SK-N-SH (cell line): ENCODE measurements at regions not wholly inside any gene's neighbourhood (a gene's known extent, or its start where the extent isn't known, plus 50 kb on each side); places are given as distances from the start of the nearest gene placed in this dataset.

ENCODE experiments used
- CTCF ChIA-PET: fragments of 300-600, 350-600 bp; formaldehyde crosslinking; extraction: SDS; loops from one replicate; lab custom pipeline; 2021; lab: Yijun Ruan, JAX
- POLR2A ChIA-PET: fragments of 350-600 bp; sonication (Branson Sonifier 250); formaldehyde crosslinking; extraction: SDS; loops from one replicate; lab custom pipeline; 2020; ENCODE audit warnings: antibody characterized with exemption, inconsistent platforms; lab: Yijun Ruan, JAX
- DNase-seq: peaks from one replicate; pipeline ENCODE4 v3.0.0; 2012
- H2AFZ ChIP-seq: fragments of 200-600 bp; sonication (generic); 2 replicates; pipeline ENCODE4 v1.8.1; 2016; ENCODE audit warnings: antibody characterized with exemption, mild to moderate bottlenecking, low read depth
- H3F3A ChIP-seq: fragments of 200-600 bp; sonication (generic); replicated peaks from 2 replicates; pipeline ENCODE3; 2016; ENCODE audit warnings: antibody characterized with exemption, mild to moderate bottlenecking; ENCODE audit not compliant: insufficient read depth
- H3K27ac ChIP-seq, 2 experiments: fragments of 200-500 bp in 1 of 2; fragments of 200-600 bp in 1 of 2; sonication (Bioruptor generic) in 1 of 2; sonication (generic), shearing (Covaris generic) in 1 of 2; 2 replicates each; pipeline versions ENCODE4 v1.5.1 to v1.6.1; 2014 to 2016; ENCODE audit warnings: low read depth in 2 of 2, inconsistent platforms in 1 of 2, low read length in 1 of 2, mild to moderate bottlenecking in 1 of 2, mixed read lengths in 1 of 2
- H3K27me3 ChIP-seq: fragments of 200-600 bp; sonication (generic), shearing (Covaris generic); 2 replicates; pipeline ENCODE4 v1.6.1; 2016; ENCODE audit warnings: mixed run types; ENCODE audit not compliant: insufficient read depth
- H3K36me3 ChIP-seq, 2 experiments: fragments of 200-500 bp in 1 of 2; fragments of 200-600 bp in 1 of 2; sonication (Bioruptor generic) in 1 of 2; sonication (generic) in 1 of 2; replicated peaks in 1 of 2; 2 replicates each; pipeline versions ENCODE3 to v1.5.1; 2014 to 2016; ENCODE audit warnings: low read length in 1 of 2, mild to moderate bottlenecking in 1 of 2; ENCODE audit not compliant: insufficient read depth in 2 of 2, control insufficient read depth in 1 of 2
- H3K4me1 ChIP-seq, 2 experiments: fragments of 200-500 bp in 1 of 2; fragments of 200-600 bp in 1 of 2; sonication (Bioruptor generic) in 1 of 2; sonication (generic), shearing (Covaris generic) in 1 of 2; 2 replicates each; pipeline versions ENCODE4 v1.5.1 to v1.6.1; 2014 to 2016; ENCODE audit warnings: low read depth in 1 of 2, low read length in 1 of 2, mixed run types in 1 of 2; ENCODE audit not compliant: insufficient read depth in 2 of 2, control insufficient read depth in 1 of 2
- H3K4me2 ChIP-seq: fragments of 200-600 bp; sonication (generic), shearing (Covaris generic); 2 replicates; pipeline ENCODE4 v1.6.1; 2017; ENCODE audit warnings: mixed run types
- H3K4me3 ChIP-seq, 2 experiments: fragments of 200-500 bp in 1 of 2; fragments of 200-600 bp in 1 of 2; sonication (Bioruptor generic) in 1 of 2; sonication (generic), shearing (Covaris generic) in 1 of 2; 2 replicates each; pipeline versions ENCODE4 v1.5.1 to v1.8.1; 2014 to 2016; ENCODE audit warnings: low read depth in 2 of 2, inconsistent platforms in 1 of 2, low read length in 1 of 2, mild to moderate bottlenecking in 1 of 2, mixed read lengths in 1 of 2, moderate library complexity in 1 of 2
- H3K79me2 ChIP-seq: fragments of 200-600 bp; sonication (generic); 2 replicates; pipeline ENCODE4 v1.8.1; 2017; ENCODE audit warnings: mild to moderate bottlenecking; ENCODE audit not compliant: insufficient read depth
- H3K9ac ChIP-seq: fragments of 200-600 bp; sonication (generic); 2 replicates; pipeline ENCODE4 v1.6.1; 2017; ENCODE audit warnings: mixed run types
- H3K9me2 ChIP-seq: fragments of 200-600 bp; sonication (generic); 2 replicates; pipeline ENCODE4 v1.6.1; 2017; ENCODE audit warnings: mixed run types
- H3K9me3 ChIP-seq: fragments of 200-600 bp; sonication (generic); 2 replicates; pipeline ENCODE4 v1.6.1; 2017; ENCODE audit warnings: mixed run types, mild to moderate bottlenecking, moderate library complexity
- H4K20me1 ChIP-seq: fragments of 200-600 bp; sonication (generic); 2 replicates; pipeline ENCODE4 v1.6.1; 2017; ENCODE audit warnings: mild to moderate bottlenecking, mixed run types; ENCODE audit not compliant: insufficient read depth
- EP300 ChIP-seq, 2 experiments: IDR thresholded peaks; 2 replicates each; pipeline versions ENCODE4 v1.4.0 to v1.6.1; 2012; ENCODE audit warnings: borderline replicate concordance in 1 of 2, low read depth in 1 of 2, low read length in 1 of 2
- EZH2phosphoT487 ChIP-seq: fragments of 200-600 bp; sonication (generic); IDR thresholded peaks from 2 replicates; pipeline ENCODE4 v1.6.1; 2017; ENCODE audit warnings: low read depth, mixed run types, mild to moderate bottlenecking, antibody characterized with exemption, moderate library complexity, borderline replicate concordance
- GABPA ChIP-seq: IDR thresholded peaks from 2 replicates; pipeline ENCODE4 v1.4.0; 2012; ENCODE audit warnings: low read depth, mild to moderate bottlenecking
- IRF3 ChIP-seq: fragments of 150-350 bp; IDR thresholded peaks from 2 replicates; pipeline ENCODE4 v1.6.1; 2016; ENCODE audit warnings: mild to moderate bottlenecking, low read depth, low read length
- JUND ChIP-seq: IDR thresholded peaks from 2 replicates; pipeline ENCODE4 v1.4.0; 2012
- MAX ChIP-seq: IDR thresholded peaks from 2 replicates; pipeline ENCODE4 v1.4.0; 2012; ENCODE audit warnings: low read depth
- NFIC ChIP-seq: IDR thresholded peaks from 2 replicates; pipeline ENCODE4 v1.4.0; 2012; ENCODE audit warnings: borderline replicate concordance
- POLR2AphosphoS5 ChIP-seq: IDR thresholded peaks from 2 replicates; pipeline ENCODE4 v1.6.1; 2012; ENCODE audit warnings: low read depth, low read length
- RAD21 ChIP-seq: IDR thresholded peaks from 2 replicates; pipeline ENCODE4 v1.6.1; 2012; ENCODE audit warnings: mild to moderate bottlenecking, low read length
- RCOR1 ChIP-seq: fragments of 150-350 bp; IDR thresholded peaks from 2 replicates; pipeline ENCODE4 v1.6.1; 2017; ENCODE audit warnings: antibody characterized with exemption, low read length
- RFX5 ChIP-seq: IDR thresholded peaks from 2 replicates; pipeline ENCODE4 v1.6.1; 2012; ENCODE audit warnings: mild to moderate bottlenecking, improper control_type of control experiment, low read length
- WGBS: methylation state at CpG from one replicate; pipeline ENCODE4 v1.1.6; 2017; ENCODE audit warnings: low lambda C conversion rate; 5-methylcytosine and 5-hydroxymethylcytosine counted together
- TF ChIP-seq, protein P1 (sequence below): IDR thresholded peaks from 2 replicates; pipeline ENCODE4; 2012

DNA sequence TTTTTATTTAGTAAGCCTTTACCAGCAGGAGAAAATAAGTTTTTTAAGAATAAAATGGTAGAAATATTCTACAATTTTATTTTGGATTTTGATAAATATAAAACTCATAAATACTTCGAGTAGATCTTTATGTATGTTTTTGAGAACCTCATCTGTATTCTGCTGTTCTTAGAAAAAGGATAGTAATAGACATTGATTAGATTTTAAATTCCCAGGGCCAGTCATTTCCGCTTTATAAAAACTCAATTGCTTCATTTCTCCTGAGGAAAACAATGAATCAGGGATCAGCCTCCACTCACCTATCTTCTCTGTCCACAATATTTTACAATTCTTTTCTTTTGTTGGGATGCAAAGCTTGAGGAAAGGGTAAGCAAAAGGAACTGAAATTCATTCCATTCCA is 1983.5 kb upstream of the C9orf72 start:
- Histone ChIP-seq H3K27ac (peak overlapping the region in 1 of 2 experiments; percentile 36; a peak in 2 of 4 replicates), H3K9ac (no peak overlapping the region), H3K4me2 (no peak overlapping the region), H3F3A (peaks cover 20% of the 10 kb centered on the region), H2AFZ (no peak overlapping the region), H3K36me3 (no peaks in the 10 kb centered on the region), H3K4me1 (peaks cover 0 to 5% of the 10 kb centered on the region in 2 experiments; a peak in 1 of 4 replicates), H4K20me1 (no peaks in the 10 kb centered on the region), H3K79me2 (no peaks in the 10 kb centered on the region), H3K27me3 (no peaks in the 10 kb centered on the region), H3K9me3 (no peaks in the 10 kb centered on the region), H3K4me3 (no peak overlapping the region), H3K9me2 (no peaks in the 10 kb centered on the region)
- CTCF ChIA-PET: interaction anchor here (1.3 kb wide), 1 partner anchor 25 kb away, joined by 3 read pairs; no protein-coding TSS in a partner anchor
- POLR2A ChIA-PET: no interaction called here
- no peak for DNase-seq
- WGBS: 78% methylated on average over 2 of the region's 2 CpGs
- TF ChIP-seq RAD21 (no peak), RFX5 (no peak), NFIC (no peak), EZH2phosphoT487 (no peak), MAX (no peak), GABPA (no peak), RCOR1 (no peak), IRF3 (no peak), JUND (no peak)
- TF ChIP-seq, protein P1, sequence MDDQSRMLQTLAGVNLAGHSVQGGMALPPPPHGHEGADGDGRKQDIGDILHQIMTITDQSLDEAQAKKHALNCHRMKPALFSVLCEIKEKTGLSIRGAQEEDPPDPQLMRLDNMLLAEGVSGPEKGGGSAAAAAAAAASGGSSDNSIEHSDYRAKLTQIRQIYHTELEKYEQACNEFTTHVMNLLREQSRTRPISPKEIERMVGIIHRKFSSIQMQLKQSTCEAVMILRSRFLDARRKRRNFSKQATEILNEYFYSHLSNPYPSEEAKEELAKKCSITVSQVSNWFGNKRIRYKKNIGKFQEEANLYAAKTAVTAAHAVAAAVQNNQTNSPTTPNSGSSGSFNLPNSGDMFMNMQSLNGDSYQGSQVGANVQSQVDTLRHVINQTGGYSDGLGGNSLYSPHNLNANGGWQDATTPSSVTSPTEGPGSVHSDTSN: no peak

GRCh38 chr9:29564564-29564963 is 1991.3 kb upstream of the C9orf72 start:
- TF ChIP-seq EP300 (IDR thresholded peaks at IDR 0.05; ENCODE audit: borderline replicate concordance in 1 of 2, low read depth in 1 of 2, low read length in 1 of 2): peak in 1 of 2 experiments; percentile 27; a peak in 1 of 4 replicates
- TF ChIP-seq POLR2AphosphoS5: no peak
- TF ChIP-seq, protein P1: 0 out of 2 replicates have a peak, but pooled peaks have one; percentile 23
- Histone ChIP-seq H3K27me3 (no peaks in the 10 kb centered on the region), H3K4me1 (peaks cover 0 to 9% of the 10 kb centered on the region in 2 experiments; a peak in 1 of 4 replicates), H3K9me3 (no peaks in the 10 kb centered on the region; the same call in 1 of the 2 replicates), H2AFZ (peak overlapping the region; percentile 79), H3K27ac (0 out of 4 replicates have a peak overlapping the region, but pooled peaks of 1 of the 2 experiments have one; percentile 23), H3K4me3 (no peak overlapping the region), H3K79me2 (no peaks in the 10 kb centered on the region), H3K9ac (no peak overlapping the region), H3K36me3 (no peaks in the 10 kb centered on the region), H3K9me2 (no peaks in the 10 kb centered on the region), H3F3A (peaks cover 4% of the 10 kb centered on the region), H4K20me1 (no peaks in the 10 kb centered on the region), H3K4me2 (no peak overlapping the region)
- CTCF ChIA-PET: interaction anchor here (1.0 kb wide), 1 partner anchor 10 kb away, joined by 3 read pairs; no protein-coding TSS in a partner anchor
- POLR2A ChIA-PET: no interaction called here
- WGBS: 67% methylated on average over 1 of the region's 1 CpG
- DNase-seq: no peak
